Endothelial cell of umbilical vein (primary cell): ENCODE measurements at regions not wholly inside any gene's neighbourhood (a gene's known extent, or its start where the extent isn't known, plus 50 kb on each side); places are given as distances from the start of the nearest gene placed in this dataset.

Source experiments
- BruUV-seq: library from RNA; stranded (reverse); fragments of 400-500 nt; replicated peaks from 2 replicates; lab custom pipeline; 2021; lab: Mats Ljungman, UMichigan
- CTCF ChIA-PET: fragments of 300-600, 350-600 bp; sonication (Branson Sonifier 250); formaldehyde crosslinking; loops from one replicate; lab custom pipeline; 2021; ENCODE audit warnings: antibody characterized with exemption, inconsistent platforms; lab: Charles Lee
- POLR2A ChIA-PET: fragments of 300-600, 350-600 bp; sonication (Branson Sonifier 250); formaldehyde crosslinking; loops from one replicate; lab custom pipeline; 2021; ENCODE audit warnings: antibody characterized with exemption, inconsistent platforms; lab: Charles Lee
- DNase-seq: peaks from one replicate; pipeline ENCODE4 v3.0.0-alpha.2; 2011; ENCODE audit warnings: low read depth, low spot score
- FAIRE-seq: peaks from 2 replicates; lab custom pipeline; 2011; peaks lifted over from hg19 to GRCh38; lab: Jason Lieb, UNC
- H2AFZ ChIP-seq: 2 replicates; pipeline ENCODE4 v1.6.0; 2012; ENCODE audit warnings: low read depth, low read length, control low read depth, inconsistent platforms
- H3K27ac ChIP-seq: 2 replicates; pipeline ENCODE4 v1.5.1; 2011; ENCODE audit warnings: low read depth, mild to moderate bottlenecking, control low read depth, low read length, moderate library complexity; ENCODE audit not compliant: insufficient read depth
- H3K27me3 ChIP-seq, 2 experiments: 2 replicates each; pipeline versions ENCODE4 v1.6.0 to v1.6.1; 2011; ENCODE audit warnings: low read length in 2 of 2, mixed read lengths in 1 of 2; ENCODE audit not compliant: control insufficient read depth in 2 of 2, insufficient read depth in 2 of 2
- H3K36me3 ChIP-seq, 2 experiments: 2 replicates in 1 of 2; 3 replicates in 1 of 2; pipeline ENCODE4 v1.5.1; 2011; ENCODE audit warnings: low read length in 2 of 2, mild to moderate bottlenecking in 1 of 2, moderate library complexity in 1 of 2; ENCODE audit not compliant: control insufficient read depth in 2 of 2, insufficient read depth in 2 of 2; ENCODE audit errors: extremely low read depth in 1 of 2
- H3K4me1 ChIP-seq: 3 replicates; pipeline ENCODE4 v1.5.1; 2011; ENCODE audit warnings: mild to moderate bottlenecking, low read length; ENCODE audit not compliant: control insufficient read depth, insufficient read depth; ENCODE audit errors: extremely low read depth
- H3K4me2 ChIP-seq: 2 replicates; pipeline ENCODE4 v1.6.1; 2011; ENCODE audit warnings: low read length, control low read depth, mixed read lengths; ENCODE audit not compliant: insufficient read depth
- H3K4me3 ChIP-seq, 3 experiments: fragments of 200-600 bp in 1 of 3; sonication (generic), shearing (Covaris generic) in 1 of 3; replicated peaks in 1 of 3; 2 replicates each; pipeline ENCODE4 v1.5.1; 2011 to 2016; ENCODE audit warnings: control low read depth in 3 of 3, low read length in 3 of 3, mild to moderate bottlenecking in 2 of 3, inconsistent platforms in 1 of 3, low read depth in 1 of 3, moderate library complexity in 1 of 3; ENCODE audit not compliant: insufficient read depth in 1 of 3
- H3K79me2 ChIP-seq: 2 replicates; pipeline ENCODE4 v1.6.0; 2012; ENCODE audit warnings: low read length, inconsistent platforms; ENCODE audit not compliant: control insufficient read depth, insufficient read depth
- H3K9ac ChIP-seq: replicated peaks from 2 replicates; pipeline ENCODE3; 2011; ENCODE audit warnings: low read length, control low read depth; ENCODE audit not compliant: insufficient read depth; ENCODE audit errors: extremely low read depth
- H3K9me1 ChIP-seq: replicated peaks from 3 replicates; pipeline ENCODE4 v1.6.0; 2011; ENCODE audit warnings: mild to moderate bottlenecking, low read length; ENCODE audit not compliant: control insufficient read depth, insufficient read depth; ENCODE audit errors: extremely low read depth
- H3K9me3 ChIP-seq: replicated peaks from 2 replicates; pipeline ENCODE4 v1.5.1; 2012; ENCODE audit warnings: low read length, inconsistent platforms; ENCODE audit not compliant: control insufficient read depth, insufficient read depth
- H4K20me1 ChIP-seq: replicated peaks from 2 replicates; pipeline ENCODE3; 2011; ENCODE audit warnings: mild to moderate bottlenecking, low read length; ENCODE audit not compliant: control insufficient read depth, insufficient read depth; ENCODE audit errors: extremely low read depth
- CTCF ChIP-seq, 2 donors: IDR thresholded peaks; 1 replicate in 1 of 2; 2 replicates in 1 of 2; pipeline ENCODE4 v1.5.1; 2011; ENCODE audit warnings: low read length in 2 of 2, mild to moderate bottlenecking in 2 of 2, moderate library complexity in 2 of 2, control low read depth in 1 of 2, inconsistent platforms in 1 of 2, low read depth in 1 of 2; ENCODE audit not compliant: insufficient read depth in 1 of 2; ENCODE audit errors: extremely low read depth in 1 of 2
- EZH2 ChIP-seq: IDR thresholded peaks from 2 replicates; pipeline ENCODE4 v1.6.1; 2012; ENCODE audit warnings: borderline replicate concordance, low read depth, mild to moderate bottlenecking, moderate library complexity, low read length, inconsistent platforms; ENCODE audit not compliant: severe bottlenecking
- FOS ChIP-seq: IDR thresholded peaks from 2 replicates; pipeline ENCODE4 v1.6.1; 2011; ENCODE audit warnings: mild to moderate bottlenecking, low read length, moderate library complexity, borderline replicate concordance; ENCODE audit not compliant: insufficient read depth
- GATA2 ChIP-seq: IDR thresholded peaks from 2 replicates; pipeline ENCODE4 v1.7.0; 2011; ENCODE audit warnings: low read depth, mild to moderate bottlenecking, moderate library complexity, mixed read lengths, low read length; ENCODE audit not compliant: insufficient read length, insufficient read depth
- JUN ChIP-seq: IDR thresholded peaks from 2 replicates; pipeline ENCODE4 v1.6.1; 2011; ENCODE audit warnings: borderline replicate concordance, low read depth; ENCODE audit not compliant: insufficient read length, insufficient read depth
- MAX ChIP-seq: IDR thresholded peaks from 2 replicates; pipeline ENCODE4 v1.6.1; 2011; ENCODE audit not compliant: insufficient read depth, insufficient read length
- MYC ChIP-seq: IDR thresholded peaks from one replicate; pipeline ENCODE4 v1.6.1; 2011; ENCODE audit warnings: mild to moderate bottlenecking, low read depth, low read length
- POLR2A ChIP-seq: IDR thresholded peaks from 2 replicates; pipeline ENCODE4 v1.6.1; 2012; ENCODE audit warnings: low read depth, mild to moderate bottlenecking, control low read depth, low read length
- POLR2AphosphoS5 ChIP-seq: IDR thresholded peaks from 2 replicates; pipeline ENCODE4 v1.6.1; 2012; ENCODE audit warnings: low read depth, mild to moderate bottlenecking, control low read depth, low read length, moderate library complexity; ENCODE audit not compliant: insufficient read depth
- dilution Hi-C: fragments of 300-500 bp; cut with MboI; formaldehyde crosslinking; loops from one replicate; pipeline ENCODE4 v1.15.0; 2019; ENCODE audit warnings: low sequenced_read_pairs; ENCODE audit not compliant: extremely low pct_ligation_motif_present
- intact Hi-C: fragments of 100-400 bp; cut with micrococcal nuclease; formaldehyde crosslinking; loops from one replicate; pipeline ENCODE4 v1.10.0; 2022

- peaks cover 4% of the 10 kb centered on the region for H3K4me1 ChIP-seq
- DNase-seq (no peak), FAIRE-seq (no peak)
- H3K9ac ChIP-seq: no peak overlapping the region
- no peak for TF ChIP-seq MYC
- no peak for TF ChIP-seq JUN
- no peak for TF ChIP-seq EZH2
- TF ChIP-seq GATA2: no peak
- TF ChIP-seq MAX: no peak
- TF ChIP-seq POLR2AphosphoS5: no peak
- TF ChIP-seq CTCF (IDR thresholded peaks at IDR 0.05; ENCODE audit: extremely low read depth in 1 of 2, insufficient read depth in 1 of 2, low read depth in 1 of 2, low read length in 2 of 2): no peak
- no peak for TF ChIP-seq POLR2A
- no peak for TF ChIP-seq FOS
- H2AFZ ChIP-seq: no peak overlapping the region
- CTCF ChIA-PET: no interaction called here
- no TSS peak for BruUV-seq
- no peak overlapping the region for H3K4me3 ChIP-seq
- no peaks in the 10 kb centered on the region for H3K9me1 ChIP-seq
- no peaks in the 10 kb centered on the region for H3K27me3 ChIP-seq
- no peaks in the 10 kb centered on the region for H3K79me2 ChIP-seq
- intact Hi-C loops (no loop called here), dilution Hi-C loops (no loop called here)
- H3K9me3 ChIP-seq: no peaks in the 10 kb centered on the region
- POLR2A ChIA-PET: no interaction called here
- no peak overlapping the region for H3K27ac ChIP-seq
- no peaks in the 10 kb centered on the region for H4K20me1 ChIP-seq
- H3K4me2 ChIP-seq: no peak overlapping the region
- H3K36me3 ChIP-seq: no peaks in the 10 kb centered on the region
Observed at GRCh38 chr12:91952916-91953315, 192.7 kb downstream of the BTG1 start.
